ENCODE measurements at regions not wholly inside any gene's neighbourhood (a gene's known extent, or its start where the extent isn't known, plus 50 kb on each side); places are given as distances from the start of the nearest gene placed in this dataset.

DNA sequence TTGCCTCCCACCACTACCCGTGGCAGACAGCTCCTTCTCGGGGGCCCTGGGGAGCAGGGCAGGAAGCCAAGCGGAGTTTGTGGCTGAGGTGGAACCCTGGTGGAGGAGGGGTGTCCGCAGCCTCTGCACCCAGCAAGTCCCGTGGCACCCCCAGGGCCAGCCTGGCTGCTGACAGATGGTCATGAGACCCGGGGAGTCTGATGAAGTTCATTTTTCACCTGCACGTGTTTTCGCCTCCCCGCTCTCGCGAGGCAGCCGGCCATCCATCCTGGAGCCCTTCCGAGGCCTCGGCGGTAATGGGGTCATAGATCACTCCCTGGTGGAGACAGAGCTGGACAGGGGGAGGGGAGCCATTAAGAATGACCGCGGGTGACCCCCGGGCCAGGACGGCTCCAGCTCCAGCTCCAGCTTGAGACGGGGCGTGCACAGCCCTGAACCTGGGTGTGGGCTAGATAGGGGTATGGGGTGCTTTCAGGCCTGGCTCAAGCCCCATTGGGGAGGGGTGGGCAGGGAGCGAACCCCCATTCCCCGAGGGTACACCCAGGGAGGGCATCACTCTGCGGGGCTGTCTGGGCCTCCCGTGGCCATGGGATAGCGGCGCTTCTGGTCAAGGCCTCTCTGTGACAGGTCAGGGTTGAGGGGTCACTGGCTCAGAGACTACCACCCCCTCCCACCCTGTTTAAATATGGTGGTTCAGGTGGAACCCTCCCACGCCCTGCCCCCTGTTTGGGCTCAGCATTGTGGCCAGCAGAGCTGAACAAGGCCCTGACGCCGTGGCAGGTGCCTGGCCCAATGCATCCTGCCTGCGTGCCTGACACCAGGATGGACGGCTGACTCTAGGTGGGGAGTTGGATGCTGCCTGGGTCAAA lies 227.4 kb upstream of the GSE1 start (continued):
- TF ChIP-seq ZFYVE20 (CRISPR knock-in tag; IDR thresholded peaks at IDR 0.05; ENCODE audit: borderline replicate concordance, low read depth) (no peak), HES4 (CRISPR knock-in tag; IDR thresholded peaks at IDR 0.05; ENCODE audit: borderline replicate concordance) (no peak), CEBPG (CRISPR knock-in tag; IDR thresholded peaks at IDR 0.05) (no peak), GLI4 (CRISPR knock-in tag; IDR thresholded peaks at IDR 0.05; ENCODE audit: borderline replicate concordance) (no peak), ZNF674 (CRISPR knock-in tag; IDR thresholded peaks at IDR 0.05; ENCODE audit: low read depth) (no peak), ZNF441 (CRISPR knock-in tag; IDR thresholded peaks at IDR 0.05; ENCODE audit: borderline replicate concordance) (no peak), SMC3 (IDR thresholded peaks at IDR 0.05; ENCODE audit: low read length) (no peak), ZNF230 (CRISPR knock-in tag; IDR thresholded peaks at IDR 0.05) (no peak), ZNF589 (CRISPR knock-in tag; conservative IDR thresholded peaks at IDR 0.05) (no peak), ZNF543 (CRISPR knock-in tag; IDR thresholded peaks at IDR 0.05) (no peak), MIER2 (CRISPR knock-in tag; IDR thresholded peaks at IDR 0.05) (no peak), SMAD3 (CRISPR knock-in tag; IDR thresholded peaks at IDR 0.05) (no peak), PAXIP1 (CRISPR knock-in tag; conservative IDR thresholded peaks at IDR 0.05) (peak; percentile 82), PHF8 (CRISPR knock-in tag; IDR thresholded peaks at IDR 0.05) (peak; percentile 38), PAF1 (CRISPR knock-in tag; IDR thresholded peaks at IDR 0.05) (no peak), TBL1XR1 (IDR thresholded peaks at IDR 0.05; ENCODE audit: borderline replicate concordance, low read length, partially characterized antibody) (no peak), TGIF2 (CRISPR knock-in tag; IDR thresholded peaks at IDR 0.05) (no peak), PHF5A (CRISPR knock-in tag; IDR thresholded peaks at IDR 0.05; ENCODE audit: low read depth, unreplicated experiment) (no peak), JUNB (CRISPR knock-in tag; IDR thresholded peaks at IDR 0.05; ENCODE audit: borderline replicate concordance) (no peak), RFX3 (CRISPR knock-in tag; IDR thresholded peaks at IDR 0.05) (no peak), E2F2 (CRISPR knock-in tag; IDR thresholded peaks at IDR 0.05; ENCODE audit: borderline replicate concordance) (no peak)
- TF ChIP-seq, protein P1, sequence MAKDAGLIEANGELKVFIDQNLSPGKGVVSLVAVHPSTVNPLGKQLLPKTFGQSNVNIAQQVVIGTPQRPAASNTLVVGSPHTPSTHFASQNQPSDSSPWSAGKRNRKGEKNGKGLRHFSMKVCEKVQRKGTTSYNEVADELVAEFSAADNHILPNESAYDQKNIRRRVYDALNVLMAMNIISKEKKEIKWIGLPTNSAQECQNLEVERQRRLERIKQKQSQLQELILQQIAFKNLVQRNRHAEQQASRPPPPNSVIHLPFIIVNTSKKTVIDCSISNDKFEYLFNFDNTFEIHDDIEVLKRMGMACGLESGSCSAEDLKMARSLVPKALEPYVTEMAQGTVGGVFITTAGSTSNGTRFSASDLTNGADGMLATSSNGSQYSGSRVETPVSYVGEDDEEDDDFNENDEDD (CRISPR knock-in tag; IDR thresholded peaks at IDR 0.05; ENCODE audit: borderline replicate concordance) = no peak
- TF ChIP-seq, protein P2, sequence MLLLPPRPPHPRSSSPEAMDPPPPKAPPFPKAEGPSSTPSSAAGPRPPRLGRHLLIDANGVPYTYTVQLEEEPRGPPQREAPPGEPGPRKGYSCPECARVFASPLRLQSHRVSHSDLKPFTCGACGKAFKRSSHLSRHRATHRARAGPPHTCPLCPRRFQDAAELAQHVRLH (CRISPR knock-in tag; IDR thresholded peaks at IDR 0.05; ENCODE audit: borderline replicate concordance, low read depth) = peak; percentile 29
